VCaP (cell line): ENCODE measurements at regions not wholly inside any gene's neighbourhood (a gene's known extent, or its start where the extent isn't known, plus 50 kb on each side); places are given as distances from the start of the nearest gene placed in this dataset.

Experiments
- H3K27ac ChIP-seq: fragments of 450-650 bp; 2 replicates; pipeline ENCODE4 v1.5.1; 2017
- CTCF ChIP-seq: fragments of 450-650 bp; conservative IDR thresholded peaks from 2 replicates; pipeline ENCODE4 v1.5.1; 2017; ENCODE audit warnings: mild to moderate bottlenecking, moderate library complexity

GRCh38 chr4:140253556-140254027, 99.6 kb upstream of the MAML3 start:
- H3K27ac ChIP-seq: peak overlapping the region; percentile 97
- peak; percentile 32 for TF ChIP-seq CTCF

DNA sequence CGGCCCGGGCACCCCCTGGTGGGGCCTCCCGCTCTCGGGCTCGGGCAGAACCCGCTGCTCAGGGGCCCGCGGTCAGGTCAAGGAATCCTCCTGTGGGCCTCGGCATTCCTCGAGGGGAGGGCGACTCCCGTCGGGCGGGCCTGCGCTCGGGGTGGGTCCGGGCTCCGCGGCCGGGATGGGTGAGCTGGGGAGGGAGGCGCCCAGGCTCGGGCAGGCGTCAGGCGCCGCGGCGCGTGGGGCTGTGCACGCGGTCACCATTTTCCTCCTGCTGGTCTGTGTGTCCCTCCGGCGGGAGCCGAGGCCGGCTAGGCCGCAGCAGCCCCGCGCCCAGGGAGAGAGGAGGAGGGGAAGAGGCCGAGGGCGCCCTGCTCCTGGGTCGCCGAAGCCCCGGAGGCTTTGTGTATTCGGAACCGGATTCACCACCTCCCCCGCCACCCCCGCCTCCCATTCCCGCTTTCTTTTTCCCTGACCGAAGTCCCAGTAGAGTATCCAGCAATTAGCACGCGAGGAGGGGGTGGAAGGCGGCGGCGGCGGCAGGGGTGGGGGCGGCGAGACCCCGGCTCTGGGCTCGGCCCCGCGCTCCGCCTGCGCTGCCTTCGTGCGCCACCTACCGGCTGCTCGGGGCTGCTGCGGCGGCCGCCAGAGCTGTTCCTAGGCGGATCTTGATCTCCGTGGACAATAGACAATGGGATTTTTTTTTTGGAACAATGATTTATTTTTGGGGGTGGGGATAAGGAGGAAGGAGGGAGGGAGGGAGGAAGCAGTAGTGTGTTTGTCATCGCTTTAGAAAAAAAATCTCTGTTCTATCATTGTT, 99.0 kb upstream of the MAML3 start:
- TF ChIP-seq CTCF: peak; percentile 99
- H3K27ac ChIP-seq: peak overlapping the region; percentile 97

- no peak for TF ChIP-seq CTCF
- H3K27ac ChIP-seq: peak overlapping the region; percentile 97
Measured at GRCh38 chr4:140252141-140252741, 98.3 kb upstream of the MAML3 start.

- peak overlapping the region; percentile 97 for H3K27ac ChIP-seq
- TF ChIP-seq CTCF: no peak
Measured at GRCh38 chr4:140251571-140251970, 97.6 kb upstream of the MAML3 start.

DNA sequence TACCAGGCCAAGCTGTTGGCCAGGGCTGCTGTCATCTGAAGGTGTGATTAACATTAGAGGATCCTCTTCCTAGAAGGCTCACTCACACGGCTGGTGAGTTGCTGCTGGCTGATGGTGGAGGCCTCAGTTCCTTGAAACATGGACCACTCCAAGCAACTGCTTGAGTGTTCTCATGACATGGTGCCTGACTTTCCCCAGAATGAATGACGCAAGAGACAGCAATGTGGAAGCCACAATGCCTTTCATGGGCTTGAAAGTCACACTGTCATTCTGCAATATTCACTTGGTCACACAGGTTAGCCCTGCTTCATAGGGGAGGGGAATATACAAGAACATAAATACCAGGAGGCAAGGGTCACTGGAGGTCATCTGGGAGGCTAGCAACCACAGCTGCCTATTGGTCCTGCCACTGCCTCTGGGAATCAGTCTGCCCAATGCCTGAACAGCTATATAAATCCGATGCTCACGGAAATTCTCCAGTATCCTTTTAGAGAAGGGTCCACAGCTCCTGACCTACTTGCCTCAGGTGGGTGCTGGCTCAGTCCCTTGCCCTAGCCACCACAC, 97.1 kb upstream of the MAML3 start:
- peak overlapping the region; percentile 97 for H3K27ac ChIP-seq

GRCh38 chr4:140249351-140249750, 95.4 kb upstream of the MAML3 start:
- TF ChIP-seq CTCF: no peak
- no peak overlapping the region for H3K27ac ChIP-seq

More for the DNA sequence above, 97.1 kb upstream of the MAML3 start:
- no peak for TF ChIP-seq CTCF

DNA sequence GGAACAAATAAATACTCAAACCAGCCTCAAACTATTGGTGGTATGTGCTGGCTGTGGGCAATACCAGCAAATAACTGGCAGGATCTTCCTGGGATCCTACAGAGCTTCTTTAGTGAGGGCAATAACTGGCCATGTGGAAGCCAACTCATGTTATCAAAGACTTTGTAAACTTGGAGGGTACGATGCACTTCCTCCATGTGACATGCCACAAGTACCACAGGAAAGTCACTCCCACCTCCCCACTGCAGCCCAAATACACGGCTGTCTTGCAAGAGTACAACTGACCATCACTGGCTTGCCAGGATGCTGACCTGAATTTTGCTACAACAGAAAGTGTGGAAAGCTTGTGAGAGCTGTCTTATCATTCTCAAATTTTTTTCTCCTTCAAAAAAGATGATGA, 93.3 kb upstream of the MAML3 start:
- H3K27ac ChIP-seq: no peak overlapping the region
- no peak for TF ChIP-seq CTCF
